Colonic mucosa (tissue), 4 donors: ENCODE measurements at regions not wholly inside any gene's neighbourhood (a gene's known extent, or its start where the extent isn't known, plus 50 kb on each side); places are given as distances from the start of the nearest gene placed in this dataset.
"Not testable (repeated sequence)": the region's sequence is repeated elsewhere in the genome, so short reads cannot be mapped to it uniquely, and the experiment has no call there.

ENCODE experiments used
- DNase-seq: peaks from one replicate; pipeline ENCODE4 v3.0.0-alpha.2; 2020
- H3K27ac ChIP-seq: fragments of 200-600 bp; one replicate; pipeline ENCODE4 v1.8.0; 2021
- H3K27me3 ChIP-seq: fragments of 200-600 bp; one replicate; pipeline ENCODE4 v1.8.0; 2021
- H3K36me3 ChIP-seq: fragments of 200-600 bp; one replicate; pipeline ENCODE4 v1.8.0; 2021
- H3K4me1 ChIP-seq: fragments of 200-600 bp; one replicate; pipeline ENCODE4 v1.8.0; 2021; ENCODE audit warnings: mild to moderate bottlenecking
- H3K4me3 ChIP-seq: fragments of 200-600 bp; one replicate; pipeline ENCODE4 v1.8.0; 2021
- H3K9ac ChIP-seq, 2 donors: one replicate each; pipeline ENCODE4 v1.7.0; 2013; ENCODE audit warnings: control low read depth in 2 of 2, low read depth in 2 of 2, low read length in 2 of 2
- H3K9me3 ChIP-seq: fragments of 200-600 bp; one replicate; pipeline ENCODE4 v1.8.0; 2021
- CTCF ChIP-seq: fragments of 200-600 bp; IDR thresholded peaks from one replicate; pipeline ENCODE4 v1.8.0; 2022; ENCODE audit warnings: antibody characterized with exemption, mild to moderate bottlenecking
- intact Hi-C: fragments of 100-400 bp; cut with DNase I; formaldehyde crosslinking; loops from one replicate; pipeline ENCODE4 v1.14.1; 2022
- donor health status: healthy.
- donor health status: DM: no; HTN: no; CAD: no.
- donor health status: DM: no; HTN: no; CAD: no.

GRCh38 chr9:117936185-117937130 is 232.3 kb downstream of the TLR4 start:
- Histone ChIP-seq H3K9me3 (no peaks in the 10 kb centered on the region), H3K4me3 (no peak overlapping the region), H3K4me1 (no peaks in the 10 kb centered on the region), H3K27me3 (no peaks in the 10 kb centered on the region), H3K9ac (no peak overlapping the region), H3K27ac (no peak overlapping the region), H3K36me3 (no peaks in the 10 kb centered on the region)
- intact Hi-C loops, result no loop called here
- TF ChIP-seq CTCF, result no peak
- no peak for DNase-seq

- Histone ChIP-seq H3K27ac (no peak overlapping the region), H3K27me3 (no peaks in the 10 kb centered on the region), H3K9me3 (no peaks in the 10 kb centered on the region), H3K9ac (no peak overlapping the region), H3K36me3 (no peaks in the 10 kb centered on the region), H3K4me1 (no peaks in the 10 kb centered on the region), H3K4me3 (no peak overlapping the region)
- no peak for TF ChIP-seq CTCF
- intact Hi-C loops, result no loop called here
- no peak for DNase-seq
Observed at GRCh38 chr9:117938086-117938485, 233.9 kb downstream of the TLR4 start.

GRCh38 chr9:117938896-117939295 is 234.7 kb downstream of the TLR4 start:
- no peaks in the 10 kb centered on the region for H3K36me3 ChIP-seq
- H3K9me3 ChIP-seq, result no peaks in the 10 kb centered on the region
- no peaks in the 10 kb centered on the region for H3K27me3 ChIP-seq
- no peak for TF ChIP-seq CTCF
- intact Hi-C loops, result no loop called here
- H3K4me3 ChIP-seq, result no peak overlapping the region
- H3K27ac ChIP-seq, result no peak overlapping the region
- no peak for DNase-seq
- H3K9ac ChIP-seq, result no peak overlapping the region
- no peaks in the 10 kb centered on the region for H3K4me1 ChIP-seq

- intact Hi-C loops, H3K9ac ChIP-seq, H3K4me3 ChIP-seq, H3K27me3 ChIP-seq, H3K9me3 ChIP-seq, DNase-seq, H3K36me3 ChIP-seq, H3K4me1 ChIP-seq, H3K27ac ChIP-seq: not testable (repeated sequence)
Observed at GRCh38 chr9:117944750-117945149, 240.5 kb downstream of the TLR4 start.

GRCh38 chr9:117945286-117945685 is 241.1 kb downstream of the TLR4 start:
- Histone ChIP-seq H3K9me3 (no peaks in the 10 kb centered on the region), H3K27ac (no peak overlapping the region), H3K4me1 (no peaks in the 10 kb centered on the region), H3K27me3 (no peaks in the 10 kb centered on the region), H3K4me3 (no peak overlapping the region), H3K36me3 (no peaks in the 10 kb centered on the region), H3K9ac (no peak overlapping the region)
- TF ChIP-seq CTCF, result no peak
- intact Hi-C loops, result no loop called here
- no peak for DNase-seq

- intact Hi-C loops, result no loop called here
- no peak for DNase-seq
- no peak overlapping the region for H3K4me3 ChIP-seq
- H3K9ac ChIP-seq, result no peak overlapping the region
- H3K27ac ChIP-seq, result no peak overlapping the region
- H3K4me1 ChIP-seq, result no peaks in the 10 kb centered on the region
- no peaks in the 10 kb centered on the region for H3K36me3 ChIP-seq
- H3K9me3 ChIP-seq, result no peaks in the 10 kb centered on the region
- TF ChIP-seq CTCF, result no peak
- no peaks in the 10 kb centered on the region for H3K27me3 ChIP-seq
Observed at GRCh38 chr9:117951127-117951526, 246.9 kb downstream of the TLR4 start.
